ENCODE measurements at regions not wholly inside any gene's neighbourhood (a gene's known extent, or its start where the extent isn't known, plus 50 kb on each side); places are given as distances from the start of the nearest gene placed in this dataset.

- H3K9ac ChIP-seq (ENCODE audit: control insufficient read depth, extremely low read depth, insufficient read depth, low read length), result no peak overlapping the region
- H3K4me2 ChIP-seq (ENCODE audit: control insufficient read depth, extremely low read depth, insufficient read depth, low read depth, low read length), result no peak overlapping the region
- no peak overlapping the region for H3K27ac ChIP-seq (ENCODE audit: control insufficient read depth, insufficient read depth, low read length)
- no peaks in the 10 kb centered on the region for H3K9me3 ChIP-seq (ENCODE audit: control insufficient read depth, low read depth, low read length)
- TF ChIP-seq, protein P1, sequence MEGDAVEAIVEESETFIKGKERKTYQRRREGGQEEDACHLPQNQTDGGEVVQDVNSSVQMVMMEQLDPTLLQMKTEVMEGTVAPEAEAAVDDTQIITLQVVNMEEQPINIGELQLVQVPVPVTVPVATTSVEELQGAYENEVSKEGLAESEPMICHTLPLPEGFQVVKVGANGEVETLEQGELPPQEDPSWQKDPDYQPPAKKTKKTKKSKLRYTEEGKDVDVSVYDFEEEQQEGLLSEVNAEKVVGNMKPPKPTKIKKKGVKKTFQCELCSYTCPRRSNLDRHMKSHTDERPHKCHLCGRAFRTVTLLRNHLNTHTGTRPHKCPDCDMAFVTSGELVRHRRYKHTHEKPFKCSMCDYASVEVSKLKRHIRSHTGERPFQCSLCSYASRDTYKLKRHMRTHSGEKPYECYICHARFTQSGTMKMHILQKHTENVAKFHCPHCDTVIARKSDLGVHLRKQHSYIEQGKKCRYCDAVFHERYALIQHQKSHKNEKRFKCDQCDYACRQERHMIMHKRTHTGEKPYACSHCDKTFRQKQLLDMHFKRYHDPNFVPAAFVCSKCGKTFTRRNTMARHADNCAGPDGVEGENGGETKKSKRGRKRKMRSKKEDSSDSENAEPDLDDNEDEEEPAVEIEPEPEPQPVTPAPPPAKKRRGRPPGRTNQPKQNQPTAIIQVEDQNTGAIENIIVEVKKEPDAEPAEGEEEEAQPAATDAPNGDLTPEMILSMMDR (optimal IDR thresholded peaks at IDR 0.05 in 1 of 3, IDR thresholded peaks at IDR 0.05 in 1 of 3, conservative IDR thresholded peaks at IDR 0.05 in 1 of 3; ENCODE audit: extremely low read depth in 1 of 3, insufficient read depth in 2 of 3, low read length in 3 of 3), result no peak
- no peak for TF ChIP-seq EZH2 (IDR thresholded peaks at IDR 0.05; ENCODE audit: low read length)
- H3K27me3 ChIP-seq (ENCODE audit: control insufficient read depth, extremely low read depth, insufficient read depth, low read length), result no peaks in the 10 kb centered on the region
- H3K9me1 ChIP-seq (ENCODE audit: control insufficient read depth, extremely low read depth, insufficient read depth, low read length), result no peaks in the 10 kb centered on the region
- H4K20me1 ChIP-seq (ENCODE audit: control insufficient read depth, extremely low read depth, insufficient read depth, low read length), result no peaks in the 10 kb centered on the region
- DNase-seq (ENCODE audit: low read depth, low spot score) (no peak), FAIRE-seq (no peak)
- no peaks in the 10 kb centered on the region for H3K79me2 ChIP-seq (ENCODE audit: control insufficient read depth, insufficient read depth, low read length)
- no peak overlapping the region for H2AFZ ChIP-seq (ENCODE audit: control insufficient read depth, low read length)
- dilution Hi-C loops (cut with MboI; ENCODE audit: extremely low pct_ligation_motif_present, low sequenced_read_pairs), result no loop called here
- H3K4me3 ChIP-seq (ENCODE audit: control insufficient read depth in 2 of 3, extremely low read depth in 1 of 3, insufficient read depth in 2 of 3, low read depth in 1 of 3, low read length in 3 of 3), result no peak overlapping the region
- H3K4me1 ChIP-seq (ENCODE audit: control insufficient read depth, extremely low read depth, insufficient read depth, low read length), result peaks cover 12% of the 10 kb centered on the region
- no peaks in the 10 kb centered on the region for H3K36me3 ChIP-seq (ENCODE audit: control insufficient read depth in 2 of 2, extremely low read depth in 1 of 2, insufficient read depth in 2 of 2, low read length in 2 of 2)
Observed at GRCh38 chr10:4033341-4033896, 248.4 kb upstream of the KLF6 start.

- no peaks in the 10 kb centered on the region for H3K9me1 ChIP-seq (ENCODE audit: control insufficient read depth, extremely low read depth, insufficient read depth, low read length)
- no peak overlapping the region for H3K4me3 ChIP-seq (ENCODE audit: control insufficient read depth in 2 of 3, extremely low read depth in 1 of 3, insufficient read depth in 2 of 3, low read depth in 1 of 3, low read length in 3 of 3)
- no peak overlapping the region for H3K27ac ChIP-seq (ENCODE audit: control insufficient read depth, insufficient read depth, low read length)
- no peak overlapping the region for H2AFZ ChIP-seq (ENCODE audit: control insufficient read depth, low read length)
- dilution Hi-C loops (cut with MboI; ENCODE audit: extremely low pct_ligation_motif_present, low sequenced_read_pairs), result no loop called here
- H3K9me3 ChIP-seq (ENCODE audit: control insufficient read depth, low read depth, low read length), result no peaks in the 10 kb centered on the region
- no peaks in the 10 kb centered on the region for H3K27me3 ChIP-seq (ENCODE audit: control insufficient read depth, extremely low read depth, insufficient read depth, low read length)
- H4K20me1 ChIP-seq (ENCODE audit: control insufficient read depth, extremely low read depth, insufficient read depth, low read length), result no peaks in the 10 kb centered on the region
- no peaks in the 10 kb centered on the region for H3K36me3 ChIP-seq (ENCODE audit: control insufficient read depth in 2 of 2, extremely low read depth in 1 of 2, insufficient read depth in 2 of 2, low read length in 2 of 2)
- no peak overlapping the region for H3K4me2 ChIP-seq (ENCODE audit: control insufficient read depth, extremely low read depth, insufficient read depth, low read depth, low read length)
- no peak overlapping the region for H3K9ac ChIP-seq (ENCODE audit: control insufficient read depth, extremely low read depth, insufficient read depth, low read length)
- H3K4me1 ChIP-seq (ENCODE audit: control insufficient read depth, extremely low read depth, insufficient read depth, low read length), result peaks cover 4% of the 10 kb centered on the region
- no peaks in the 10 kb centered on the region for H3K79me2 ChIP-seq (ENCODE audit: control insufficient read depth, insufficient read depth, low read length)
- TF ChIP-seq EZH2 (IDR thresholded peaks at IDR 0.05; ENCODE audit: low read length), result no peak
- TF ChIP-seq, protein P1 (optimal IDR thresholded peaks at IDR 0.05 in 1 of 3, IDR thresholded peaks at IDR 0.05 in 1 of 3, conservative IDR thresholded peaks at IDR 0.05 in 1 of 3; ENCODE audit: extremely low read depth in 1 of 3, insufficient read depth in 2 of 3, low read length in 3 of 3), result no peak
- FAIRE-seq (no peak), DNase-seq (ENCODE audit: low read depth, low spot score) (no peak)
Observed at GRCh38 chr10:4029866-4030265, 244.9 kb upstream of the KLF6 start.

All from keratinocyte (primary cell).